ENCODE measurements at regions not wholly inside any gene's neighbourhood (a gene's known extent, or its start where the extent isn't known, plus 50 kb on each side); places are given as distances from the start of the nearest gene placed in this dataset.

DNA sequence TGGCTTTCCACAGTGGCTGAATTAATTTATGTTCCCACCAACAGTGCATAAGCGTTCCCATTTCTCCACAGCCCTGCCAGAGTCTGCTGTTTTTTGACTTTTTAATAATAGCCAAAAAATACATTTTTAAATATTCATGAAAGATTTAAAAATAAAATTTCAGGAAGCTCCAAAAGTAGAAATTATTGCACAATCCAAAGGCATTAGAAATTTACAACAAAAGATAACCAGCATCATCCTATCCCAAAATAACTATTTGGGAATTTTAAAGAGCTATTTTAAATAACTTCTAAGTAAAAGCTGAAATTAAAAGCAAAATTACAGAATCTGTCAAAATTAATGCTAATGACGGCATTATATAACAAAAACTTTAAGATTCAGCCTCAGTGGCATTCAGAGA, 131.5 kb downstream of the QDPR start:
- no peak for TF ChIP-seq POLR2A (IDR thresholded peaks at IDR 0.05; ENCODE audit: low read depth, low read length)
- TF ChIP-seq POLR2AphosphoS5 (IDR thresholded peaks at IDR 0.05; ENCODE audit: low read depth, low read length): no peak
- TF ChIP-seq POU2F2 (IDR thresholded peaks at IDR 0.05; ENCODE audit: low read depth, low read length): no peak
- TF ChIP-seq TAF1 (IDR thresholded peaks at IDR 0.05; ENCODE audit: low read depth, low read length): no peak
- no peak for TF ChIP-seq SPI1 (IDR thresholded peaks at IDR 0.05; ENCODE audit: low read depth, low read length)
- TF ChIP-seq PAX5 (IDR thresholded peaks at IDR 0.05; ENCODE audit: insufficient read depth, low read length, severe bottlenecking): no peak
